GM12878 (cell line): ENCODE measurements at regions not wholly inside any gene's neighbourhood (a gene's known extent, or its start where the extent isn't known, plus 50 kb on each side); places are given as distances from the start of the nearest gene placed in this dataset.

Source experiments
- ATAC-seq: fragments of 200-7000 bp; cut with Tn5 transposase; 3 replicates; pipeline ENCODE4 v1.9.1; 2020; ENCODE audit warnings: mild to moderate bottlenecking, moderate library complexity
- BruUV-seq: library from RNA; stranded (reverse); fragments of 400-500 nt; replicated peaks from 2 replicates; lab custom pipeline; 2021; lab: Mats Ljungman, UMichigan
- CTCF ChIA-PET: fragments of 300-600 bp; sonication (Branson Sonifier 250); formaldehyde crosslinking; extraction: SDS; loops from one replicate; lab custom pipeline; 2021; ENCODE audit warnings: inconsistent platforms; lab: Yijun Ruan, JAX
- POLR2A ChIA-PET: fragments of 350-600 bp; formaldehyde crosslinking; extraction: SDS; loops from one replicate; lab custom pipeline; 2021; ENCODE audit warnings: inconsistent platforms; lab: Charles Lee
- RAD21 ChIA-PET: fragments of 300-600 bp; sonication (Branson Sonifier 250); formaldehyde crosslinking; loops from one replicate; lab custom pipeline; 2023; ENCODE audit warnings: antibody characterized with exemption; ENCODE audit not compliant: unreplicated experiment; lab: Charles Lee
- SMC1A ChIA-PET: fragments of 300-600 bp; sonication (Branson Sonifier 250); formaldehyde crosslinking; loops from one replicate; lab custom pipeline; 2023; ENCODE audit not compliant: unreplicated experiment, uncharacterized antibody; lab: Charles Lee
- DNase-seq: peaks from one replicate; pipeline ENCODE4 v3.0.0-alpha.2; 2011; ENCODE audit warnings: low read depth, low spot score
- FAIRE-seq: peaks from 3 replicates; lab custom pipeline; 2011; peaks lifted over from hg19 to GRCh38; lab: Jason Lieb, UNC
- H2AFZ ChIP-seq: 2 replicates; pipeline ENCODE4 v1.6.0; 2011; ENCODE audit warnings: low read depth, low read length, control low read depth; ENCODE audit not compliant: control insufficient read depth
- H3K27ac ChIP-seq: 2 replicates; pipeline ENCODE4 v1.5.1; 2011; ENCODE audit warnings: control low read depth; ENCODE audit not compliant: control insufficient read depth, insufficient read depth
- H3K27me3 ChIP-seq, 2 experiments: replicated peaks in 1 of 2; 2 replicates each; pipeline versions ENCODE4 v1.6.0 to v1.6.1; 2011; ENCODE audit warnings: low read length in 1 of 2; ENCODE audit not compliant: control insufficient read depth in 2 of 2, insufficient read depth in 2 of 2
- H3K36me3 ChIP-seq, 2 experiments: 2 replicates each; pipeline ENCODE4 v1.5.1; 2011; ENCODE audit warnings: low read length in 1 of 2; ENCODE audit not compliant: control insufficient read depth in 2 of 2, insufficient read depth in 2 of 2
- H3K4me1 ChIP-seq: 2 replicates; pipeline ENCODE4 v1.6.1; 2011; ENCODE audit warnings: mild to moderate bottlenecking, low read length, moderate library complexity, mixed read lengths; ENCODE audit not compliant: control insufficient read depth, insufficient read depth
- H3K4me2 ChIP-seq: 2 replicates; pipeline ENCODE4 v1.6.0; 2011; ENCODE audit warnings: control low read depth; ENCODE audit not compliant: control insufficient read depth, insufficient read depth
- H3K4me3 ChIP-seq: fragments of 200-600 bp; sonication (generic); 2 replicates; pipeline ENCODE4 v1.5.1; 2016
- H3K79me2 ChIP-seq: 2 replicates; pipeline ENCODE4 v1.6.0; 2011; ENCODE audit warnings: low read length; ENCODE audit not compliant: control insufficient read depth, insufficient read depth
- H3K9ac ChIP-seq: 2 replicates; pipeline ENCODE4 v1.8.0; 2011; ENCODE audit warnings: low read length, control low read depth, mixed read lengths; ENCODE audit not compliant: control insufficient read depth, insufficient read depth
- H3K9me3 ChIP-seq: replicated peaks from 3 replicates; pipeline ENCODE4 v1.5.1; 2011; ENCODE audit warnings: mild to moderate bottlenecking, low read length; ENCODE audit not compliant: control insufficient read depth, insufficient read depth
- H4K20me1 ChIP-seq: 2 replicates; pipeline ENCODE4 v1.6.0; 2011; ENCODE audit not compliant: control insufficient read depth, insufficient read depth
- MXI1 ChIP-seq: fragments of 150-350 bp; IDR thresholded peaks from 2 replicates; pipeline ENCODE4 v1.6.1; 2011; ENCODE audit warnings: low read depth, mild to moderate bottlenecking, inconsistent platforms, low read length, improper control_type of control experiment
- ZBTB11 ChIP-seq: fragments of 450-650 bp; formaldehyde crosslinking; IDR thresholded peaks from 2 replicates; pipeline ENCODE4 v1.5.0; 2022; ENCODE audit warnings: mild to moderate bottlenecking, missing genetic modification characterization
- ZNF384 ChIP-seq: IDR thresholded peaks from 2 replicates; pipeline ENCODE4 v1.6.1; 2012; ENCODE audit warnings: low read depth, mild to moderate bottlenecking, low read length, improper control_type of control experiment, borderline replicate concordance
- in situ Hi-C: fragments of 300-500 bp; cut with MboI; formaldehyde crosslinking; loops from 9 replicates; pipeline ENCODE4 v1.14.3; 2018; ENCODE audit warnings: mixed read lengths
- intact Hi-C: fragments of 100-400 bp; cut with micrococcal nuclease; formaldehyde crosslinking; loops from one replicate; pipeline ENCODE4 v1.14.2; 2022; ENCODE audit not compliant: unreplicated experiment

GRCh38 chrX:21181232-21181853 is 192.9 kb upstream of the CNKSR2 start (continued):
- TF ChIP-seq ZBTB11 (CRISPR knock-in tag) (no peak), ZNF384 (no peak)
- TF ChIP-seq, all 136 proteins: peak for 0

- DNase-seq (no peak), FAIRE-seq (no peak), ATAC-seq (no peak)
- H3K4me3 ChIP-seq, result no peak overlapping the region
- in situ Hi-C loops (no loop called here), intact Hi-C loops (no loop called here)
- H3K36me3 ChIP-seq, result no peaks in the 10 kb centered on the region
- no peak overlapping the region for H3K4me2 ChIP-seq
- no peaks in the 10 kb centered on the region for H3K27me3 ChIP-seq
- CTCF ChIA-PET, result no interaction called here
- H4K20me1 ChIP-seq, result no peaks in the 10 kb centered on the region
- POLR2A ChIA-PET, result no interaction called here
- H3K79me2 ChIP-seq, result no peaks in the 10 kb centered on the region
- no peak overlapping the region for H3K9ac ChIP-seq
- no peak overlapping the region for H2AFZ ChIP-seq
- SMC1A ChIA-PET, result no interaction called here
- RAD21 ChIA-PET, result no interaction called here
- H3K4me1 ChIP-seq, result no peaks in the 10 kb centered on the region
- TF ChIP-seq MXI1, result no peak
- BruUV-seq, result no TSS peak
- H3K9me3 ChIP-seq, result no peaks in the 10 kb centered on the region
- no peak overlapping the region for H3K27ac ChIP-seq
Measured at GRCh38 chrX:21193196-21193595, 181.0 kb upstream of the CNKSR2 start.
